KOPT-K1 (cell line): ENCODE measurements at regions not wholly inside any gene's neighbourhood (a gene's known extent, or its start where the extent isn't known, plus 50 kb on each side); places are given as distances from the start of the nearest gene placed in this dataset.

Experiments used
- H3K27ac ChIP-seq: fragments of 200-600 bp; sonication (generic); 2 replicates; pipeline ENCODE4 v1.5.1; 2016; ENCODE audit warnings: antibody characterized with exemption, mild to moderate bottlenecking, low read depth, low read length; ENCODE audit not compliant: poor library complexity, severe bottlenecking
- H3K36me3 ChIP-seq: fragments of 200-600 bp; sonication (generic); 2 replicates; pipeline ENCODE4 v1.5.1; 2017; ENCODE audit warnings: antibody characterized with exemption, mild to moderate bottlenecking, low read length, moderate library complexity; ENCODE audit not compliant: insufficient read depth
- H3K9me3 ChIP-seq: fragments of 200-600 bp; sonication (generic); 2 replicates; pipeline ENCODE4 v1.5.1; 2017; ENCODE audit warnings: antibody characterized with exemption, low read length, mild to moderate bottlenecking; ENCODE audit not compliant: insufficient read depth, poor library complexity, severe bottlenecking

DNA sequence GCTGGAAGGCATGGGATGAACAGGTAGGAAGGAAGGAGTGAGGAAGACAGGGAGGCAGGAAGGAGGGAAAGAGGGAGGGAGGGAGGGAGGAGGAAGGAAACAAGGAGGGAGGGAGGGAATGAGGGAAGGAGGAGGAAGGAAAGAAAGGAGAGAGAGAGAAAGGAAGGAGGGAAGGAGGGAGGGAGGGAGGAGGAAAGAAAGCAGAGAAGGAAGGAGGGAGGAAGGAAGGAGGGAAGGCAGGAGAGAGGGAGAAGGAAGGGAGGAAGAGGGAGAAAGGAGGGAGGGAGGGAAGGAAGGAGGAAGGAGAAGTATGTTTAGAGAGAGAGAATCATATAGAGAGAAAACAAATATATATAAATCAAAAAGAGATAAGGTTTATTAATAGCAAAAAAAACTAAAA, 175.9 kb upstream of the FOXN3 start:
- H3K27ac ChIP-seq: no peak overlapping the region
- H3K9me3 ChIP-seq: peaks cover 25% of the 10 kb centered on the region
- H3K36me3 ChIP-seq: no peaks in the 10 kb centered on the region

DNA sequence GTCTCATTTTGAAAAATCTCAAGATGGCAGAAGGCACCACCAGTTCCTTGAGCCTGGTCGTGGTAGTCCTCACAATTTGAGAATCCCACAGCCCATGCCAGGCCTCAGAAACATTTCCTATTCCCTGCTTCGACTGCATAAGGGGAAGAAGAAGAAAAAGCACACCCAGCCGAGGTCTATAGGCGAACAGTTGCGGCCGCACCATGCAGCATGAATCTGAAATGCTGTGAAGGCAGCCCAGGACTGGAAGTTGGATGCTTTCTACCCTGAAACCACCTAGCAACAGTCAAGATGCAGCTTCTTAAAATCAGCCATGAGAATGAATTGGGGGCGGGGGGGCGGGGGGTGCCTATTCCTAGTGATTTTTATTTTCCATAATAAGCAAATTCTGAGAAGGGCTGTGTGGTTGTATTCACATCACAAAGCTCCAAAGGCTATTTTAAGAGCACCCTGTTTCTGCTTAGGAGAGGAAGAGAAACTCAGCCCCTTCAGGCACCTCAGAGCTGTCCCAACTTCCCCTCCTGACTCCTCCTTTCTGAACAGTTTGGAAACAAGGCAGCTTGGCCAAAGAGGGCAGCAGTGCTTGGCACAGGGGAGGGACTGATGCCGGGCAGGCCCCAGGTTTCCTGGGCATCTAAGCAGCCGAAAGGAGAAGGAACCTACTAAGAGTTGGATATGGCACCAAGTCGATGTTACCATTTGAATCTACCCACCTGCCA, 172.5 kb upstream of the FOXN3 start:
- Histone ChIP-seq H3K9me3 (peaks cover 16% of the 10 kb centered on the region), H3K36me3 (no peaks in the 10 kb centered on the region), H3K27ac (no peak overlapping the region)

DNA sequence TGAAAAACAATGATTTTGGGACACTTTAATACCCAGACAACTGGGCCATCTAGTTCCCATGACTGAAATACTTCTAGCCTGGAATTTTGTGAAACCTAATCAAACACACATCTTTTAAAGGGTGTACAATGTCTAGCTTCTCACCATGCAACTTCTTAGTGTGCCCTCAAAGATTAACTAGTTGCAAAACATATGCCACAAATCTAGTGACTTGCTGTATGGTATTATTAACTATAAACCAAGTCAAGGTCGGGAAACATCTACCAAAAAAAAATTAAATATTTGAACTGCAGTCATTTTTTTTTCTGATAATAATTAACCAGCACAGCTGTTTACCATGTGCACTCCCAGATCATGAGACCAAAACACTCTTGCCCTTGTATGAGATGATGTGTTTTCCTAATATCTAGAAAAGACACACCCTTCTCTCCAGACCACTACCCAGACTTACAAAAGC, 171.8 kb upstream of the FOXN3 start:
- peaks cover 11% of the 10 kb centered on the region for H3K9me3 ChIP-seq
- no peak overlapping the region for H3K27ac ChIP-seq
- H3K36me3 ChIP-seq: no peaks in the 10 kb centered on the region

DNA sequence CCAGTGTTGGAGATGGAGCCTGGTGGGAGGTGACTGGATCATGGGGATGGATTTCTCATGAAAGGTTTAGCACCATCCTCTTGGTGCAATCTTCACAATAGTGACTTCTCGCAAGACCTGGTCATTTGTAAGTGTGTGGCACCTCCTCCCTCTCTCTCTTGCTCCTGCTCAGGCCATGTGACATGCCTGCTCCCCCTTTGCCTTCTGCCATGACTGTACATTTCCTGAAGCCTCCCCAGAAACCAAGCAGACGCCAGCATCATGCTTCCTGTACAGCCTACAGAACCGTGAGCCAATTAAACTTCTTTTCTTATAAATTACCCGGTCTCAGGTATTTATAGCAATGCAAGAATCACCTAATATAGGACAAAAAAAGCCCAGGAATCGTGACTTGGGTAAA, 171.0 kb upstream of the FOXN3 start:
- Histone ChIP-seq H3K27ac (no peak overlapping the region), H3K9me3 (peaks cover 11% of the 10 kb centered on the region), H3K36me3 (no peaks in the 10 kb centered on the region)

DNA sequence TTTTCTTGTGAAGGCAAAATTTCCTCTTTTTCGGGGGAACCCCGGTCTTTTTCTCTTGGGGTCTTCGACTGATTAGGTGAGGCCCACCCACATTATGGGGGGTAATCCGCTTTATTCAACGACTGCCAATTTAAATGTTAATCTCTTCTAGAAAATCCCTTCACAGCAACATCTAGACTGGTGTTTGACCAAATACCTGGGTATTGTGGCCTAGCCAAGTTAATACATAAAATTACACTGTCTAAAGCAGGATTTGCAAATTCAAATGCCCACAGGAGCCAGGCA, 170.0 kb upstream of the FOXN3 start:
- Histone ChIP-seq H3K27ac (no peak overlapping the region), H3K36me3 (no peaks in the 10 kb centered on the region)

DNA sequence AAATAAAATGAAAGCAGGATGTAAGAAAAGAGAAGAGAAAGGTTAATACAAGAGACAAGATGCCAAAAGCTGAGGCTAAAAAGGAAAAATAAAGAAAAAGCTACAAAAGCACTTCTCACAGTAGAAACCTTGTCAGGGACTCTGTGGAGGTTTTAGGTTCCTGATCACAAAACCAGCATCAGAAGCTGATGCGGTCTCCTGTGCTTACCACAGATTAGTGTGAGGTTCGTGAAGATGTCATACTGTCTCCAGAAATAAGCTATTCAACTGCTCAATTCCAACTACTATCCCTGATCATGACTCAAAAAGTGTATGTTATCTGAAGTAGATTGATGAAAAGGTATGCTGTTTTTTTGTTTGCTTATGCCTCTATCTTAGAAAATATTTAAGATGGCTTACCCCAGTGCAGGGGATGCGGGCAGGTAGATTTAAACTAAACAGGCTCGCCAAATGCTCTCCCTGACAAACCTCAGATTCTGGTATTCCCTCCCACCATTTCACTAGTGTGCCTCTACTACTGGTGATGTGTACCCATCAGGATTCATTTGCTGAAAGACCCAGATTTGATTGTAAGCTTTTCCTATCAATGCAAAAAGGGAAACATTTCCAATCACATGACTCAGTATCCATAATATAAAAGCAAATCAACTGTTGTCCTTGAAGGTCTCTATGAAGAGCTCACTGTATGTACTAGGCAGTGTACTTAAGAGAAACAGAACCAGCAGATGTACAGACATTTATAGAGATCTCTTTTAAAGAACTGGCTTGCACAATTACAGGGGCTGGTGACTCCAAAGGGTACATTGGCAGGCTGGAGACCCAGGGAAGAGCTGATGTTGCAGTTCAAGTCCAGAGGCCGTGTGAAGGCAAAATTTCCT, 169.5 kb upstream of the FOXN3 start:
- Histone ChIP-seq H3K27ac (no peak overlapping the region), H3K36me3 (no peaks in the 10 kb centered on the region), H3K9me3 (peaks cover 8% of the 10 kb centered on the region)

More for the DNA sequence above, 170.0 kb upstream of the FOXN3 start:
- H3K9me3 ChIP-seq: peaks cover 11% of the 10 kb centered on the region

DNA sequence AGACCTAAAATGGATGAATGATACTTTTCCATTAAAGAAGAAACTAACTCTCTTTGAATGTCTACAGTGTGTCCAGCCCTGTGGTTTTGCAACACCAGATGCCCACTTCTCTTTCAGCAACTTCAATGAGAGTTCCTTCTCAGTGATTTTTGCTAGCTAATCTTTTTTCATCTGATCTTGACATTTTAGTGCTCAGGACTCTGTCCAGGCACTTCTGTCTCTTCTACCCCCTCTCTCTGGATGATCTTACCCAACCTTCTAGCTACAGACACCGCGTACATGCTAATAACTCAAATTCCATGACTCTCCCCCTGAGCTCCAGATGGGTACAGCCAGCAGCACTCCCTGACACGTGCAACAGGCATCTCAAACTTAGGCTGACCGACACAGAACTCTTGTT, 161.1 kb upstream of the FOXN3 start:
- H3K27ac ChIP-seq: no peak overlapping the region
- H3K36me3 ChIP-seq: 0 out of 2 replicates have a peak, but pooled peaks cover 4% of the 10 kb centered on the region
- H3K9me3 ChIP-seq: no peaks in the 10 kb centered on the region

DNA sequence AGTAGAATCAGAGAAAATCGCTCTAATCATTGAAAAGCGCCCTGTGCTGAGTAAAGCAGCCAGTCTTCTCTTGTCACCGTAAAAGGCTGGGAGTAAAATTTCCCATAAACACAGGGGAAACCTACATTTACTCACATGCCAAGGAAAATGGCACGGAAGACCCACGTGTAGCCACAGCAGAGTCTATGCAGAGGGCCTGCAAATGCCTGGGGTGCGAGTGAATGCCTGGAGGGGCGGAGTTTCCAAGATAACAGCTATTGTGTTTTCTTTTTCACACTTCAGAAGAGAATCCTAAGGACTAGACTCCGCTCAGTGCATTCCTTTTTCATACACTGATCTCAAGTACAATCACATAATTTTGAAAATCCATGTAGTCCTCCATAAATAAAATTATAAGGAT, 159.9 kb upstream of the FOXN3 start:
- H3K27ac ChIP-seq: no peak overlapping the region
- H3K9me3 ChIP-seq: no peaks in the 10 kb centered on the region
- 0 out of 2 replicates have a peak, but pooled peaks cover 4% of the 10 kb centered on the region for H3K36me3 ChIP-seq

DNA sequence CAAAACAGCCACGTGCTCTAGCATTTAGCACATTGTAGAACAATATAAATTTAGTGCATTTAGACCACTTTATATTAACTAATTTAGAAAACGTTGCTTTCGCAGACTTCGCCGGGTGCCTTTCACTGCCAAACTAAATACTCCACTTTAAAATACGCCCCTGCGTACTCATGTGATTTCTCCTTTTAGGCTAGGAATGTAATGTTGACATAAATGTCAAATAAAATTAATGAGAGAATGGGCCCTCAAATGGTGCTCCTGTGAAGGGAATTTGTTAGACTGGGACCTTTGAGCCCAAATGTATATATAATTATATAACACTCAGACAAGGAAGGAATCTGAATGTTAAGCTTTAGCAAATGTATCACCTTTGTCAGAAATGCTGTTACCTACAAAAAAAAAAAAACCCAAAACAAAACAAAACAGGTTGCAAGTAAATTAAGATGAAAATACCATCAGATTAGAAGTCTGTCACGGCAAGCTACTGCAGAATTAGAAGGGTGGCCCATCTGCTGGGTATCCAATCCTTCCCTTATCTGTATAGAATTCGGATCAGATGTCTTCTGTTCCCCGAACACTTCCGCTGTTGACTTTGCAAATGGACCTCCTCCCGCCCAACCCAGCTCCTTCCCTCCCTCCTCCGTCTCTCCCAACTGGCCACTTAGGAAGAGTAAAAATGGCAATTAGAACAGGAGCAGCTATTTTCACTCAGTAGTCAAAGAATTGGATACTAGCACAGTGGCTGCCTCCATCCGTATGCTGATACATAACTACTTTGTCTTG, 159.3 kb upstream of the FOXN3 start:
- Histone ChIP-seq H3K36me3 (0 out of 2 replicates have a peak, but pooled peaks cover 4% of the 10 kb centered on the region), H3K27ac (no peak overlapping the region)

DNA sequence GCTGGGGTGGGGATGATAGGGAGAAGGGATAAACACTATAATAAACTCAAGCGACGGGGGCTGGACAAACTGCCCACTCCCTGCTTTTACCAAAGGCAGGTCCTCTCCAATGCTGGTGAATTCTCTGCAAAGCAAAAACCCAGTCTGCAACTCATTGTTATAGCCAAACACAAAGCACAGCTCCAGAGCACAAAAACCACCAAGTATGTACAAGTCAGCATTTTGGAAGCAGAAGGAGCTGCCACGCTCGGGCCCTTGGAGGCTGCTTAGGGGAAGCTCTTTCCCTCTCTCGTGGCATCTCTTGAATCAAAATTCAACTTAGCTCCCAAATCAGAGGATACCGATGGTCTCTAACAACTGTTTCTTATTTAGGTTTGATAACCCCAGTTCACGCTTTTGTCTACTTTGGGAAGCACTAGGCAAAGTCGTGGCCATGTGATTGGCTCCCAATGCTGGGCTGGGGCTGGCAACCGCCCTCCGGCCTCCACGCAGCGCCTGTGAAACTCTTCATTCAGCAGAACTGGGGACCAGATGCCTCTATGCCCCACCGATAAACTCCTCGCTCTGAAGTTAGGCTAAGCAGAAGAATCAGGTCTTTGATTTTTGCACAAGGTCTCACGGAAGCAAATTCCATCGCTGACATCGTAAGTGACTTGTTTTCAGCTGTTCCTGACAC, 158.5 kb upstream of the FOXN3 start:
- Histone ChIP-seq H3K9me3 (no peaks in the 10 kb centered on the region), H3K27ac (no peak overlapping the region), H3K36me3 (no peaks in the 10 kb centered on the region)

More for the DNA sequence above, 159.3 kb upstream of the FOXN3 start:
- H3K9me3 ChIP-seq: no peaks in the 10 kb centered on the region

DNA sequence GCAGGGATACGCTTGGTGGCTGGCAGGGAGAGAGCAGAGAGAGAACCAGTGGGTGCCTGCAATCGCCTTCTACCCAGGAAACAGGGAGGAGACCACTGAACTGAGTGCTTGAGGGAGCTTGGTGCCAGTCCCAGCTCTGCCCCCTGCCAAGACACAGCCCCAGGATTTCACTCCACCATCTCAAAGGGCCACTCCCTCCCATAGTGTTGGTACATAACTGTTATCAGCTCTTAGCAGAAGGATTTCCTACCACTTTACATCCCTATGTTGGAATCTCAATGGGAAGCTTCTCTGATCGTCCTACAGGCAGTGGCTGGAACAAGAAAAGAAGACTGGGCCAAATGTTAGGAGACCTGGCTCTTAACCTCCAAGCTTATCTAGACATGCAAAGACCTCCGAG, 157.4 kb upstream of the FOXN3 start:
- Histone ChIP-seq H3K36me3 (no peaks in the 10 kb centered on the region), H3K9me3 (no peaks in the 10 kb centered on the region), H3K27ac (no peak overlapping the region)

DNA sequence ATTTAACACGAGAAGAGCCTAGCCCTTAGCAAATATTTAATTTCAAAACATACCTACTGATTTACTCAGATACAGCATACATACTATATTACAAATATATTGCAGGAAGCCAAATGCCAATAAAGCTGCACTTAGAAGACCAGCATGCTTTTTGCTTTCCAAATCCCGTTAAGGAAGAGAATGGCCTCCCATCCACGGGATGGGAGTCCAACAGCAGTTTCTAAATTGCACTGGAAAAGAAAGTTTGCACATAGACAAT, 156.3 kb upstream of the FOXN3 start:
- no peaks in the 10 kb centered on the region for H3K36me3 ChIP-seq
- H3K27ac ChIP-seq: no peak overlapping the region
- no peaks in the 10 kb centered on the region for H3K9me3 ChIP-seq

DNA sequence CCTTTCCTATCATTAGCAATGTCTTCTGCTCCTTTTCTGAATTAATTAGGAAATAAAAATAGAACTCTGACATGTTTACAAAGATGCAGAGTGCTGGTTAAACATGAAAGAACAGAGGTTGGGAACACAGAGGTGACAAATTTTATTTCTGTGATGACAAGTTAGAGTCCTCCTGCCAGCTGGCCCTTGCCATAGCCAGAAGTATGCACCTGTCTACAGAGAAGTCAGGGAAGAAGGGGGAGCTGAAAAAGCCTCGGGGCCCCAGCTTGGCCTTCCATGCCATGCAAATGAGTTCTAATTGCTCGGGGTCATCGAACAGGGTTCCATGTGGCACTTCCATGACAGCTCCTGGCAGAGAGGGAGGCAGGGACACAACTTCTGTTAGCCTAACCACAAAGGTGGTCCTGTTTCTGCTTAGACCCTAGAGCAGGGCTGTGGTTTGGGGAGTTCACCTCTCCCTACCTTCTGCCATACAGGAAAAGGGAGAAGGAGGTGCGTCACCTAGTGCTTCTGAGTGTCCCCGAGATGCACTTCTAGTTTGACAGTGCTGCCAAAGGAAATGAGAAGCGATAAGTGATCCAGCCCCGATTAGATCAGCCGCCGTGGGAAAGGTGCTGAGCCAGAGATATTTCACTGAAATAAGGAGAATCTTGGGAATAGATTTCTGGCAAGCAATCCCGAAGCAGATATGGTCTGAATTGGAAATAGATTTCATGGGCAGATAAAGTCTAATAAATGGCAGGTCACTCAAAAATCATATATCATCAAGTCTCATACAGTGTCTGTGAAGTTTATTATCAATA, 155.8 kb upstream of the FOXN3 start:
- no peaks in the 10 kb centered on the region for H3K36me3 ChIP-seq
- no peak overlapping the region for H3K27ac ChIP-seq
- H3K9me3 ChIP-seq: no peaks in the 10 kb centered on the region

DNA sequence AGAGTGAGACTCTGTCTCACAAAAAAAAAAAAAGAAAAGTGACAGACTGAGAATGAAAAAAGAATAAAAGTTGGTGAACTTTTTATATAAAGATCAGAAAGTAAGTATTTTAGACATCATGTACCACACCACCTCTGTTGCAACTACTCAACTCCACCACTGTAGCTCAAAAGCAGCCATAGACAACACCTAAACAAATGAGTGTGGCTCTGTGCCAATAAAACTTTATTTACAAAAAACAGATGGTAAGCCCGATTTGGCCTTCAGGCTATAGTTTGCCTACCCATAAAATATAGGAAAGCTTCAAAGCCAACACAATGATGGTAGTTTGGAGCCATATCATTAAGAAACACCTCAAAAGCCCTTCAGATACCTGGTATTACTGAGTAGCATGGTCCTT, 154.5 kb upstream of the FOXN3 start:
- H3K36me3 ChIP-seq: no peaks in the 10 kb centered on the region
- no peak overlapping the region for H3K27ac ChIP-seq
- no peaks in the 10 kb centered on the region for H3K9me3 ChIP-seq
